Neural cell (in vitro differentiated cells): ENCODE measurements at regions not wholly inside any gene's neighbourhood (a gene's known extent, or its start where the extent isn't known, plus 50 kb on each side); places are given as distances from the start of the nearest gene placed in this dataset.

Experiments used
- EZH2 ChIP-seq: fragments of 200-600, 300-800 bp; shearing (Covaris generic), sonication (generic); IDR thresholded peaks from 2 replicates; pipeline ENCODE4 v1.6.1; 2014; ENCODE audit warnings: antibody characterized with exemption, low read length, borderline replicate concordance, mild to moderate bottlenecking; ENCODE audit not compliant: insufficient read depth, poor library complexity, severe bottlenecking
- MXI1 ChIP-seq: fragments of 450-650 bp; conservative IDR thresholded peaks from 2 replicates; pipeline ENCODE4 v1.6.1; 2014; ENCODE audit warnings: antibody characterized with exemption, mild to moderate bottlenecking; ENCODE audit not compliant: poor library complexity, severe bottlenecking
- POLR2AphosphoS5 ChIP-seq: IDR thresholded peaks from 2 replicates; pipeline ENCODE4 v1.6.1; 2012
- TF ChIP-seq, protein P1 (sequence below): IDR thresholded peaks from 2 replicates; pipeline ENCODE4 v1.6.1; 2012; ENCODE audit warnings: borderline replicate concordance
- TF ChIP-seq, protein P2 (sequence below): fragments of 450-650 bp; IDR thresholded peaks from 2 replicates; pipeline ENCODE4 v1.5.1; 2014; ENCODE audit warnings: antibody characterized with exemption, mild to moderate bottlenecking, moderate library complexity; ENCODE audit not compliant: poor library complexity, severe bottlenecking

DNA sequence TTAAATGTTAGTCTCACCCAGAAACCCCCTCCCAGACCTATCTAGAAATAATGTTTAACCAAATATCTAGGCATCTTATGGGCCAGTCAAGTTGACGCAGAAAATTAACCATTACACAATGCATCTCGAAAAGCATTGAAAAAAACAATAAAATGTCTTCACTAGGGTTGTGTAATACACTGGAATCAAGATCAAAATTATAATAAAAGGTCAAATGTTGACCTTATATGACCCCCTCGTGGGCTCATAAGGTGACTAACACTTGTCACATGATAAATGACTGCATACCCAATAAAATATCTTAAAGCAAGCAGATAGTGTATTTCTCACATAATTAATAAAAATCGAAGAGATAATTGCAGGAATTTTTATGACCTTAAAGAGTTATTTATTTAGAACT, 447.9 kb upstream of the DSEL start:
- TF ChIP-seq, protein P1, sequence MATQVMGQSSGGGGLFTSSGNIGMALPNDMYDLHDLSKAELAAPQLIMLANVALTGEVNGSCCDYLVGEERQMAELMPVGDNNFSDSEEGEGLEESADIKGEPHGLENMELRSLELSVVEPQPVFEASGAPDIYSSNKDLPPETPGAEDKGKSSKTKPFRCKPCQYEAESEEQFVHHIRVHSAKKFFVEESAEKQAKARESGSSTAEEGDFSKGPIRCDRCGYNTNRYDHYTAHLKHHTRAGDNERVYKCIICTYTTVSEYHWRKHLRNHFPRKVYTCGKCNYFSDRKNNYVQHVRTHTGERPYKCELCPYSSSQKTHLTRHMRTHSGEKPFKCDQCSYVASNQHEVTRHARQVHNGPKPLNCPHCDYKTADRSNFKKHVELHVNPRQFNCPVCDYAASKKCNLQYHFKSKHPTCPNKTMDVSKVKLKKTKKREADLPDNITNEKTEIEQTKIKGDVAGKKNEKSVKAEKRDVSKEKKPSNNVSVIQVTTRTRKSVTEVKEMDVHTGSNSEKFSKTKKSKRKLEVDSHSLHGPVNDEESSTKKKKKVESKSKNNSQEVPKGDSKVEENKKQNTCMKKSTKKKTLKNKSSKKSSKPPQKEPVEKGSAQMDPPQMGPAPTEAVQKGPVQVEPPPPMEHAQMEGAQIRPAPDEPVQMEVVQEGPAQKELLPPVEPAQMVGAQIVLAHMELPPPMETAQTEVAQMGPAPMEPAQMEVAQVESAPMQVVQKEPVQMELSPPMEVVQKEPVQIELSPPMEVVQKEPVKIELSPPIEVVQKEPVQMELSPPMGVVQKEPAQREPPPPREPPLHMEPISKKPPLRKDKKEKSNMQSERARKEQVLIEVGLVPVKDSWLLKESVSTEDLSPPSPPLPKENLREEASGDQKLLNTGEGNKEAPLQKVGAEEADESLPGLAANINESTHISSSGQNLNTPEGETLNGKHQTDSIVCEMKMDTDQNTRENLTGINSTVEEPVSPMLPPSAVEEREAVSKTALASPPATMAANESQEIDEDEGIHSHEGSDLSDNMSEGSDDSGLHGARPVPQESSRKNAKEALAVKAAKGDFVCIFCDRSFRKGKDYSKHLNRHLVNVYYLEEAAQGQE: no peak
- TF ChIP-seq, protein P2, sequence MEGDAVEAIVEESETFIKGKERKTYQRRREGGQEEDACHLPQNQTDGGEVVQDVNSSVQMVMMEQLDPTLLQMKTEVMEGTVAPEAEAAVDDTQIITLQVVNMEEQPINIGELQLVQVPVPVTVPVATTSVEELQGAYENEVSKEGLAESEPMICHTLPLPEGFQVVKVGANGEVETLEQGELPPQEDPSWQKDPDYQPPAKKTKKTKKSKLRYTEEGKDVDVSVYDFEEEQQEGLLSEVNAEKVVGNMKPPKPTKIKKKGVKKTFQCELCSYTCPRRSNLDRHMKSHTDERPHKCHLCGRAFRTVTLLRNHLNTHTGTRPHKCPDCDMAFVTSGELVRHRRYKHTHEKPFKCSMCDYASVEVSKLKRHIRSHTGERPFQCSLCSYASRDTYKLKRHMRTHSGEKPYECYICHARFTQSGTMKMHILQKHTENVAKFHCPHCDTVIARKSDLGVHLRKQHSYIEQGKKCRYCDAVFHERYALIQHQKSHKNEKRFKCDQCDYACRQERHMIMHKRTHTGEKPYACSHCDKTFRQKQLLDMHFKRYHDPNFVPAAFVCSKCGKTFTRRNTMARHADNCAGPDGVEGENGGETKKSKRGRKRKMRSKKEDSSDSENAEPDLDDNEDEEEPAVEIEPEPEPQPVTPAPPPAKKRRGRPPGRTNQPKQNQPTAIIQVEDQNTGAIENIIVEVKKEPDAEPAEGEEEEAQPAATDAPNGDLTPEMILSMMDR: no peak
- TF ChIP-seq POLR2AphosphoS5: no peak
- TF ChIP-seq EZH2: no peak
- TF ChIP-seq MXI1: no peak
